Gastroesophageal sphincter (tissue), 4 donors: ENCODE measurements at regions not wholly inside any gene's neighbourhood (a gene's known extent, or its start where the extent isn't known, plus 50 kb on each side); places are given as distances from the start of the nearest gene placed in this dataset.

Source experiments
- ATAC-seq: fragments of 150-250 bp; one replicate; pipeline ENCODE4 v1.9.1; 2016; ENCODE audit warnings: mild to moderate bottlenecking, moderate library complexity
- H3K27ac ChIP-seq, 4 donors: fragments of 200-600 bp; sonication (generic) in 3 of 4; 1 replicate in 3 of 4; 2 replicates in 1 of 4; pipeline ENCODE4 v1.5.1; 2016 to 2019
- H3K27me3 ChIP-seq: fragments of 200-600 bp; sonication (generic); one replicate; pipeline ENCODE4 v1.5.1; 2019
- H3K36me3 ChIP-seq, 2 donors: fragments of 200-600 bp; sonication (generic); one replicate each; pipeline ENCODE4 v1.5.1; 2019; ENCODE audit warnings: control low read depth in 1 of 2
- H3K4me1 ChIP-seq, 3 donors: fragments of 200-600 bp; sonication (generic); 1 replicate in 2 of 3; 2 replicates in 1 of 3; pipeline ENCODE4 v1.5.1; 2016 to 2019; ENCODE audit warnings: control low read depth in 2 of 3
- H3K4me3 ChIP-seq, 2 donors: fragments of 200-600 bp; sonication (generic); one replicate each; pipeline ENCODE4 v1.5.1; 2019; ENCODE audit warnings: mild to moderate bottlenecking in 1 of 2, moderate library complexity in 1 of 2
- H3K9me3 ChIP-seq, 3 donors: fragments of 200-600 bp; sonication (generic); one replicate each; pipeline ENCODE4 v1.5.1; 2017 to 2019; ENCODE audit warnings: control low read depth in 2 of 3
- CTCF ChIP-seq, 4 experiments: fragments of 200-600 bp in 2 of 4; fragments of 450-650 bp in 2 of 4; sonication (generic) in 1 of 4; IDR thresholded peaks; one replicate each; pipeline ENCODE4 v1.5.1; 2017 to 2019; ENCODE audit warnings: antibody characterized with exemption in 4 of 4, mild to moderate bottlenecking in 2 of 4, moderate library complexity in 2 of 4
- EP300 ChIP-seq: sonication (generic); formaldehyde crosslinking; IDR thresholded peaks from one replicate; pipeline ENCODE4 v1.6.1; 2017; ENCODE audit warnings: antibody characterized with exemption, mild to moderate bottlenecking
- POLR2A ChIP-seq, 2 donors: fragments of 450-650 bp; IDR thresholded peaks; one replicate each; pipeline ENCODE4 v1.6.1; 2017; ENCODE audit warnings: antibody characterized with exemption in 2 of 2, mild to moderate bottlenecking in 2 of 2, moderate library complexity in 1 of 2
- POLR2AphosphoS5 ChIP-seq: sonication (generic); formaldehyde crosslinking; IDR thresholded peaks from one replicate; pipeline ENCODE4 v1.6.1; 2017; ENCODE audit warnings: antibody characterized with exemption
- WGBS, 2 donors: methylation state at CpG; one replicate each; pipeline ENCODE4 v1.1.5; 2018; ENCODE audit warnings: low coverage in 1 of 2; 5-methylcytosine and 5-hydroxymethylcytosine counted together

- no peak for ATAC-seq
- H3K27ac ChIP-seq, result no peak overlapping the region
- H3K9me3 ChIP-seq, result no peaks in the 10 kb centered on the region
- TF ChIP-seq POLR2AphosphoS5 (no peak), CTCF (IDR thresholded peaks at IDR 0.05) (no peak), POLR2A (IDR thresholded peaks at IDR 0.05) (no peak), EP300 (no peak)
- no peaks in the 10 kb centered on the region for H3K36me3 ChIP-seq
- no peaks in the 10 kb centered on the region for H3K4me1 ChIP-seq
- no peaks in the 10 kb centered on the region for H3K27me3 ChIP-seq
- WGBS, 2 donors, result 92 to 100% methylated on average over 1 to 5 of the region's 5 CpGs
- H3K4me3 ChIP-seq, result no peak overlapping the region
These were observed 131.7 kb downstream of the SH2D1A start for GRCh38 chrX:124478046-124478445.

GRCh38 chrX:124488412-124489161 is 142.2 kb downstream of the SH2D1A start:
- 80 to 87% methylated on average over 1 to 4 of the region's 4 CpGs for WGBS, 2 donors
- H3K4me3 ChIP-seq, result no peak overlapping the region
- H3K36me3 ChIP-seq, result no peaks in the 10 kb centered on the region
- no peaks in the 10 kb centered on the region for H3K4me1 ChIP-seq
- no peaks in the 10 kb centered on the region for H3K9me3 ChIP-seq
- no peak overlapping the region for H3K27ac ChIP-seq
- no peak for TF ChIP-seq POLR2A (IDR thresholded peaks at IDR 0.05)
- no peak for TF ChIP-seq EP300
- ATAC-seq, result no peak
- H3K27me3 ChIP-seq, result no peaks in the 10 kb centered on the region

GRCh38 chrX:124493984-124494383 is 147.6 kb downstream of the SH2D1A start:
- H3K36me3 ChIP-seq, result peaks cover 0 to 6% of the 10 kb centered on the region in 2 donors
- no peaks in the 10 kb centered on the region for H3K4me1 ChIP-seq
- no peaks in the 10 kb centered on the region for H3K9me3 ChIP-seq
- no peak for ATAC-seq
- no peak overlapping the region for H3K27ac ChIP-seq
- no peaks in the 10 kb centered on the region for H3K27me3 ChIP-seq
- no peak overlapping the region for H3K4me3 ChIP-seq
- TF ChIP-seq CTCF (IDR thresholded peaks at IDR 0.05) (no peak), POLR2A (IDR thresholded peaks at IDR 0.05) (no peak), POLR2AphosphoS5 (no peak), EP300 (no peak)

- TF ChIP-seq CTCF (IDR thresholded peaks at IDR 0.05) (no peak), POLR2A (IDR thresholded peaks at IDR 0.05) (no peak), POLR2AphosphoS5 (no peak), EP300 (no peak)
- Histone ChIP-seq H3K9me3 (no peaks in the 10 kb centered on the region), H3K4me1 (no peaks in the 10 kb centered on the region), H3K27ac (no peak overlapping the region), H3K36me3 (peaks cover 0 to 6% of the 10 kb centered on the region in 2 donors), H3K27me3 (no peaks in the 10 kb centered on the region), H3K4me3 (no peak overlapping the region)
- WGBS, 2 donors, result 76 to 78% methylated on average over 4 of the region's 4 CpGs
- no peak for ATAC-seq
These were observed 151.0 kb downstream of the SH2D1A start for GRCh38 chrX:124497386-124497785.

- Histone ChIP-seq H3K27ac (no peak overlapping the region), H3K4me3 (no peak overlapping the region), H3K36me3 (peaks cover 0 to under 1% of the 10 kb centered on the region in 2 donors), H3K4me1 (no peaks in the 10 kb centered on the region), H3K9me3 (no peaks in the 10 kb centered on the region), H3K27me3 (no peaks in the 10 kb centered on the region)
- ATAC-seq, result no peak
- 39 to 40% methylated on average over 1 to 5 of the region's 5 CpGs for WGBS, 2 donors
- TF ChIP-seq POLR2AphosphoS5, result no peak
- TF ChIP-seq POLR2A (IDR thresholded peaks at IDR 0.05), result no peak
- TF ChIP-seq EP300, result no peak
- TF ChIP-seq CTCF (IDR thresholded peaks at IDR 0.05), result no peak
These were observed 155.2 kb downstream of the SH2D1A start for GRCh38 chrX:124501586-124501985.
